NCI-H128 (cell line): ENCODE measurements at regions not wholly inside any gene's neighbourhood (a gene's known extent, or its start where the extent isn't known, plus 50 kb on each side); places are given as distances from the start of the nearest gene placed in this dataset.
"Not testable (repeated sequence)": the region's sequence is repeated elsewhere in the genome, so short reads cannot be mapped to it uniquely, and the experiment has no call there.

ENCODE experiments used
- DNase-seq: peaks from one replicate; lab custom pipeline; 2025; ENCODE audit not compliant: unreplicated experiment; lab: John Stamatoyannopoulos, UW

GRCh38 chr14:105926373-105927095, 400.2 kb downstream of the TMEM121 start:
- no peak for DNase-seq

DNA sequence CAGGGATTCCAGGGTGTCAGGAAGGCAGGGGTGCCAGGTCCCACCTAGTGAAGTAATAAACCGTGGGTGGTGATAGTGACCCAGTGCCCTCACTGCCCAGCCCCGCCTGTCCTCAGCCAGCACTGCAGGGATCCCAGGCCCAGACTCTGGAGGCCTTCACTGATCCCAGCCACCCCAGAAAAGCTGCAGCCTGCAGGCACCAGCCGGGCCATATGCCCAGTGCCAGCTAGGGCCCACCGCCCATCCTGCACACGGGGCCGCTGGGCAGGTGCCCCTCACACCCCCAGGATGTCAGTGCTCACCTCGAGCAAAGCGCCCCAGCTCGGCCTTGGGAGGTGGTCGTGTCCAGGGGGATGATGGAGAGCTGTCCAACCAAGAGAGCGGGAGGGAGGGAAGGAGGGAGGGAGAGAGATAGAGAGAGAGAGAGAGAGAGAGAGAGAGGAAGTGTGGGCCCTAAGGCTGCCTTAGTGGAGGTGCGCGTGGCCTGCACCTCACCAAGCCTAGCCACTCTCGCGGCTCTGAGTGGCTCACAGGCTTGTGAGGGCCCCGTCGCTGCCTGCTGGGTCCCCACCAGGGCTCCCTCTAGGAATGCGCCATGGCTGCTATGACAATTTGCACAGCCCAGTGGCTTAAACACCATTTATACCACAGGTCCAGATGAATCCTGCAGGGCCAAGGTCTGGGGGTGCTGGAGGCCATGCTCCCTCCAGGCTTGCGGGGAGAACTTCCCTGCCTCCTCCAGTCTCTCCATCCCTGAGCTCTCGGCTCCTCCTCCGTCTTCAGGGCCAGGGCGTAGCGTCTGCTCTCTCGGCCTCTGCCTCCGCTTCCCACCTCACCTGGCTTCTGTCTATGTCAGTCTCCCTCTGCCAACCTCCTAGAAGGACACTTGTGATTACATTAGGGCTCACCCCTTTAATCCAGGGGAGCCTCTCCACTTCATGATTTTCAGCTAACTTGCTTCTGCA, 401.0 kb downstream of the TMEM121 start:
- no peak for DNase-seq

DNA sequence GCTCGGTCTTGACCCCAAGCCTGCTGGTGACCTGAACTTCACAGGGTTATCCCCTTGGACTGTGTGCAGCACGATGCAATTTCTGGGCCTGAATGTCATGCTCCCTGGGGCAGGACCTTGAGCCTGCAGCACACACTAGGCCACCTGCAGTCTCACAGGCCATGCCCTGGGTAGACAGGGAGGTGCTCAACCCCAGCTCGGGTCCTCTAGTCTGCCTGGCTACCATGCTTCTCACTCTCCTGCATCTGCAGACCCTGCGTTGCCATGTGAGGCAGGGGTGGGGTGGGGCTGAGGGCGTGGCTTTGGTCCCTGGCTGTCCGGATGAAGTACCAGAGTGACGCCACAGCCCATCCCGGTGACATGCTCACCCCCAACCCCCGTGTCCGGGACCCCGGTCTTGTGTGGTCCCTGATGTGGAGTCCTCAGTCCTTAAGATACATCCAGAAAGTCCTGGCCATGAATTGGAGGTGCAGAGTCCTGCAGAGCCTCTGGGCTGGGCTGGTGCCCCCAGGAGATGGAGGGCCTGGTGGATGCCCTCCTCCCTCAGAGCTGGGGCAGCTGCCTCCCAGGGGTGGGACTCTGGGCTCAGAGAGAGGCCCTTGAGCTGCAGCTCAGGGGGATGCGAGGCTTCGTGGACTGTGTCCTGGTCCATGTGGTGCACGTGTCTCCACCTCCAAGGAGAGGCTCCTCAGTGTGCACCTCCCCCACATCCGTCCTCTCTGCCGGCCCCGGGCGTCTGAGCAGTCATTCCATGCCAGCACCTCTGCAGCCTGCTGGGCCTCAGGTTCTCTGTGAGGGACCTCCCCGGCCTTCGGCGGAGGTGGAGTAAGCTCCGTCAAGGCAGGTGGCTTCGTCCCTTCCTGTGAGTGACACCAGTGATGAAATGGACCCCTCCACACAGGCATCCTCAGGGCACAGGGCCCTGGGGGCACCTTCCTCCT, 402.1 kb downstream of the TMEM121 start:
- not testable (repeated sequence) for DNase-seq

- no peak for DNase-seq
These were observed 403.1 kb downstream of the TMEM121 start for GRCh38 chr14:105929327-105930081.

DNA sequence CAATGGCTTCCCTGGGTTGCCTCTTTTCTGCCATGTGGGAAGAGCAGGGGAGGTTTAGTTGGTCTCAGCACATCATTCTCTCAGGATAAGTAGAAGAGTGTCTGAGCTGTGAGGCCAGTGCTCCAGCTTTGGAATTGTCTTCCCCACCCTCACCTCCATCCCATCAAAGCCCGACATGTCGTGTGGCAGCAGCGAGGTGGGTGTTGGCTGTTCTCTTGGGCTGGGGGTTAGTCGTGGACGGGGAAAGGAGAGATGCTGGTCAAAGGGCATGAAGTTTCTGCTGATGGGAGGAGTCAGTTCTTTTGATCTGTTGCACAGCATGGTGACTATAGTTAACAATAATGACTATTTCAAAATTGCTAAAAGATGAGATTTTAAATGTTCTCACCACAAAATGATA, 404.2 kb downstream of the TMEM121 start:
- DNase-seq = no peak

DNA sequence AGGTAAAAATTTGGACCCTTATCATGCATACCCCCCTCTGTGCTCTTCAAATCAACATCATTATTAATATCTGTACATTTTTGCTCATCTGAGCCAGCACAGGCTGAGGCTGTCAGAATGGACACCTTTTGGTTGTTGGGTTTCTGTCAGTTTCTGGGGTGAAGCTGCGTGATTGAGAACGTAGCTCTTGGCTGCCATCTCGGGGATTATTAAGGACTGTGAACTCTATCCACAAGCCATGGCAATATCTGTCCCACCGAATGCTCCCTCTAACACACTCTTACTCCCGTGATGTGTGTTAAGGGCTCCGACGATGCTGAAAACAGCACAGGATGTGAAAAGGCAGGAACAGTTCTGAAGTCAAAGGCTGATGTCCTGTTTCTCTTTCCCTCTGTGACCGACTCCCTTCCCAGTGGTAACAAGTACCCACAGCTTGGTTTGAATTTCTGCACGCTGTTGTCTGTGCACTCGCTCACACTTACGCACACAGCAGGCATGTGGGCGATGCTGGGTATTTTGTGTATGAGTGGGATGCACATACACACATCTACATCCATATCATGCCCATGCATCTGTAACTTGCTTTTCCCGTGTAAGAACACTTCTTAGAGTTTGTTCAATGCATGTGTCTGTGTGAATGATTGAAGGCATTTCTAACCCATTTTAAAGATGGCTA, 405.6 kb downstream of the TMEM121 start:
- DNase-seq = no peak

- DNase-seq = no peak
These were observed 406.9 kb downstream of the TMEM121 start for GRCh38 chr14:105933238-105933637.

- no peak for DNase-seq
These were observed 409.0 kb downstream of the TMEM121 start for GRCh38 chr14:105935384-105935783.

GRCh38 chr14:105937253-105938054, 411.1 kb downstream of the TMEM121 start:
- no peak for DNase-seq

DNA sequence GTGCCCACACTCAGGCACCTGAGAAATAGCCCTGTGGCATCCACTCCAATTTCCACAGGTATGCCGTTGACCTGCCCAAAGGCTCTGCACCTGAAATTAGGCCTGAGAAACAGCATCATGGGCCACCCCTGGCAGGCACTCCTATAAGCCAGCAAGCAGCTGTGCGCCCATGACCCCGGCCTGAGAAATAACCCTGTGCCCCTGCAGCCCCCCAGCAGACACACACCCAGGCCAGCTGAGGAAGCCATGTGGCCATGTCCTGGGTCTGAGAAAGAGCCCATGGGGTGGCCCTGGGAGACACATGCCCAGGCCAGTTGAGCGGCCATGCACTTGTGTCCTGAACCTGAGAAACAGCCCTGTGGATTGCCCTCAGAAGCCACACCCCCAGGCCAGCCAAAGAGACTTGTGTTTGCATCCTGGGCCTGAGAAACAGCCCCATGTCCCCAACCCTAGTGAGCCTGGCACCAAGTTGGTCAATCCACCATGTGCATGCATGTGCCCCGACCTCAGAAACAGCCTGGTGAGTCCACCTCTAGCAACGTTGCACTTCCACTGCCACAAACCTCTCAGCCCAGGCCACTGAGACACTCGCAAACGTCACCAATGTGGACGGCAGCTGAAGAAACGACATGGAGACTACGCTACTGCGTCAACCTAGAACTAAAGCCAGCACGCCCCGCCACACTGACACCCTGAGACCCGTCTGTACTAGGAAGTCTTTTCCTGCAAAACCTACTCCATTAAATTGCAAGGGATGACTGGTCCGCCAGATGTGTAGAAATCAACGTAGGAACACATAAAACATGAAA, 411.9 kb downstream of the TMEM121 start:
- no peak for DNase-seq

GRCh38 chr14:105938959-105939358, 412.6 kb downstream of the TMEM121 start:
- DNase-seq = no peak

GRCh38 chr14:105939810-105940508, 413.6 kb downstream of the TMEM121 start:
- DNase-seq = no peak

- DNase-seq = no peak
These were observed 414.3 kb downstream of the TMEM121 start for GRCh38 chr14:105940534-105941225.

DNA sequence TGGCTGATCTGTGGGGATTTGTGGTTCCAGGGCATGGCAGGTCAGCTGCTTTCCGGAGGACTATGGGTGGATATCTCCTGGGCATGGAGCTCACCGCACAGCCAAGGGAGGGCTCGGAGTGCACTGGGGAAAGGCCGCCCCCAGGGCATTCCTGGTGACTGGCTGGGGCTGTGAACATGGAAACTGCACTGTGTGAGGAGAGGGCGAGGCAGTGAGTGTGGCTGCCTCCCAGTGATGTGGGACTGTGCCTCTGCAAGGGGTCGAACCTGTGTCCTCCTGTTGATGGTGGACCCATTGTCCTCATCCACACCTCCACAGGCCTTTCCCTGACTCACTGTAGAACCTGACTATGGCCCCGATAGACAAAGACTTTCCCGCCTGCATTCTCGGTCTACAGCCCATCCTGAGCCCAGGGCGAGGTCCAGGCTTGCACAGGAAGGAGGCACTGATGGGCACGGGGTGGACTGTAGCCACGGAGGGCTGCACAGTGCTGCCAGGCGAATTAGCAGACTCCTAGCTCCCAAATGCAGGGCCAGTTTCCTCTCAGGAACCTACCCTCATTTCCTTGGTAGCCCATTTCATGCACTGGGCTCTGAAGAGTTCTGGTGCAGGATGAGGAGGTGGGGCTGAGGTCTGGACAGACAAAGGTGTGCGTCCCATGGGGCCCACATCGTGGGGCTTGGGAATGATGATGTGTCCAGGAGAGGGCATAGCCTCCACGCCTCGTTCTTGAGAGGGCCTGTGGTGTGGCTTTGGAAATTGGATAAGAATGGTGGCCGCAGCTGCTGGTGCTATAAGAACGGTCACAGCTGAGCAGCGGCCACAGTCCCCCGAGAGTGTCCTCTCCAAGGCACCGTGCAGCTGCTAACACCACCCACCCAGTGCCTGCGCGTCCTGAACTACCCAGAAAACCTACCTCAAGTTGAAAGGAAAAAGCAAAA, 415.1 kb downstream of the TMEM121 start:
- no peak for DNase-seq

- DNase-seq = not testable (repeated sequence)
These were observed 416.3 kb downstream of the TMEM121 start for GRCh38 chr14:105942725-105943124.
